ENCODE measurements at regions not wholly inside any gene's neighbourhood (a gene's known extent, or its start where the extent isn't known, plus 50 kb on each side); places are given as distances from the start of the nearest gene placed in this dataset.
A peak's percentile ranks its signal among the peaks of the same experiment; 100 is the strongest.

GRCh38 chr11:110766316-110766715, 54.1 kb upstream of the ARHGAP20 start:
- no peak overlapping the region for H3K4me3 ChIP-seq (replicated peaks; ENCODE audit: low read depth, low read length)
- DNase-seq (ENCODE audit: low read depth): no peak
- no peak for TF ChIP-seq CTCF (IDR thresholded peaks at IDR 0.05; ENCODE audit: low read length, missing control alignments)

- H3K4me3 ChIP-seq (replicated peaks; ENCODE audit: low read depth, low read length): no peak overlapping the region
- no peak for DNase-seq (ENCODE audit: low read depth)
- TF ChIP-seq CTCF (IDR thresholded peaks at IDR 0.05; ENCODE audit: low read length, missing control alignments): no peak
Measured at GRCh38 chr11:110764485-110764884, 52.2 kb upstream of the ARHGAP20 start.

- H3K4me3 ChIP-seq (replicated peaks; ENCODE audit: low read depth, low read length): no peak overlapping the region
- peak; percentile 57 for DNase-seq (ENCODE audit: low read depth)
- TF ChIP-seq CTCF (IDR thresholded peaks at IDR 0.05; ENCODE audit: low read length, missing control alignments): no peak
Measured at GRCh38 chr11:110763249-110764011, 51.2 kb upstream of the ARHGAP20 start.

GRCh38 chr11:110762590-110762989, 50.4 kb upstream of the ARHGAP20 start:
- no peak for DNase-seq (ENCODE audit: low read depth)
- no peak overlapping the region for H3K4me3 ChIP-seq (replicated peaks; ENCODE audit: low read depth, low read length)
- TF ChIP-seq CTCF (IDR thresholded peaks at IDR 0.05; ENCODE audit: low read length, missing control alignments): no peak

All from fibroblast of pulmonary artery (primary cell).